ENCODE measurements at regions not wholly inside any gene's neighbourhood (a gene's known extent, or its start where the extent isn't known, plus 50 kb on each side); places are given as distances from the start of the nearest gene placed in this dataset.
"Not testable (repeated sequence)": the region's sequence is repeated elsewhere in the genome, so short reads cannot be mapped to it uniquely, and the experiment has no call there.

GRCh38 chr18:30775629-30776028, 266.9 kb downstream of the DSC3 start (continued):
- TF ChIP-seq KIAA2018 (CRISPR knock-in tag; IDR thresholded peaks at IDR 0.05; ENCODE audit: borderline replicate concordance): no peak
- no peak for TF ChIP-seq MLX (CRISPR knock-in tag; IDR thresholded peaks at IDR 0.05)
- no peak for TF ChIP-seq ARID3A (IDR thresholded peaks at IDR 0.05; ENCODE audit: low read depth, low read length)
- TF ChIP-seq ZNF460 (CRISPR knock-in tag; IDR thresholded peaks at IDR 0.05; ENCODE audit: borderline replicate concordance): no peak
- TF ChIP-seq HDAC6 (IDR thresholded peaks at IDR 0.05; ENCODE audit: low read depth, low read length): no peak

- H3K4me1 ChIP-seq (ENCODE audit: insufficient read depth, low read length); DNase-seq (ENCODE audit: low spot score); FAIRE-seq; H3K4me2 ChIP-seq (ENCODE audit: low read depth, low read length); H3K36me3 ChIP-seq (replicated peaks in 1 of 2; ENCODE audit: control insufficient read depth in 1 of 2, insufficient read depth in 2 of 2, low read length in 2 of 2); H3K27me3 ChIP-seq (ENCODE audit: control insufficient read depth in 1 of 2, insufficient read depth in 2 of 2, low read length in 2 of 2); H3K27ac ChIP-seq (ENCODE audit: extremely low read length, insufficient read depth, low read length); H3K4me3 ChIP-seq (replicated peaks in 1 of 3; ENCODE audit: insufficient read depth in 1 of 3, low read depth in 2 of 3, low read length in 3 of 3); H3K9ac ChIP-seq (ENCODE audit: insufficient read depth, low read depth, low read length); H3K79me2 ChIP-seq (ENCODE audit: insufficient read depth, low read length); H2AFZ ChIP-seq (ENCODE audit: low read length); BruUV-seq (replicated peaks); ATAC-seq; POLR2A ChIA-PET; in situ Hi-C loops (cut with HindIII; ENCODE audit: extremely low pct_ligation_motif_present, low pct_unique_long_range_greater_than_20kb); intact Hi-C loops (cut with micrococcal nuclease; ENCODE audit: unreplicated experiment); CTCF ChIA-PET (ENCODE audit: low intra/inter-chr PET ratio, low total read pairs); H4K20me1 ChIP-seq (ENCODE audit: insufficient read depth, low read length): not testable (repeated sequence)
- H3K9me3 ChIP-seq (ENCODE audit: low read length): peaks cover 29% of the 10 kb centered on the region
- WGBS (ENCODE audit: low lambda C conversion rate): 2% methylated on average over 4 of the region's 4 CpGs
These were observed 270.4 kb downstream of the DSC3 start for GRCh38 chr18:30772170-30772569.
